ENCODE measurements at regions not wholly inside any gene's neighbourhood (a gene's known extent, or its start where the extent isn't known, plus 50 kb on each side); places are given as distances from the start of the nearest gene placed in this dataset.

- DNase-seq (ENCODE audit: low read depth, low spot score) (peak; percentile 51), FAIRE-seq (no peak), ATAC-seq (peak; percentile 92)
- Histone ChIP-seq H3K27ac (ENCODE audit: control insufficient read depth, insufficient read depth) (no peak overlapping the region), H3K4me2 (ENCODE audit: control insufficient read depth, insufficient read depth) (0 out of 2 replicates have a peak overlapping the region, but pooled peaks have one; percentile 35), H3K9me3 (replicated peaks; ENCODE audit: control insufficient read depth, insufficient read depth, low read length) (no peaks in the 10 kb centered on the region; the same call in 2 of the 3 replicates), H2AFZ (ENCODE audit: control insufficient read depth, low read depth, low read length) (no peak overlapping the region), H3K36me3 (ENCODE audit: control insufficient read depth in 2 of 2, insufficient read depth in 2 of 2, low read length in 1 of 2) (no peaks in the 10 kb centered on the region), H3K4me3 (no peak overlapping the region), H3K79me2 (ENCODE audit: control insufficient read depth, insufficient read depth, low read length) (no peaks in the 10 kb centered on the region), H3K9ac (ENCODE audit: control insufficient read depth, insufficient read depth, low read length) (no peak overlapping the region), H4K20me1 (ENCODE audit: control insufficient read depth, insufficient read depth) (no peaks in the 10 kb centered on the region), H3K4me1 (ENCODE audit: control insufficient read depth, insufficient read depth, low read length) (no peaks in the 10 kb centered on the region), H3K27me3 (replicated peaks in 1 of 2; ENCODE audit: control insufficient read depth in 2 of 2, insufficient read depth in 2 of 2, low read length in 1 of 2) (no peaks in the 10 kb centered on the region)
- ChIA-PET SMC1A (ENCODE audit: uncharacterized antibody, unreplicated experiment) (no interaction called here), POLR2A (no interaction called here), RAD21 (ENCODE audit: unreplicated experiment) (no interaction called here), CTCF (no interaction called here)
- WGBS (ENCODE audit: insufficient coverage, insufficient replicate concordance, low lambda C conversion rate, missing lambda C conversion rate) = 1% methylated on average over 3 of the region's 3 CpGs
- in situ Hi-C loops (cut with MboI) = no loop called here
- BruUV-seq (replicated peaks) = no TSS peak
- intact Hi-C loops (cut with micrococcal nuclease; ENCODE audit: unreplicated experiment) = no loop called here
- TF ChIP-seq MEF2A (IDR thresholded peaks at IDR 0.05; ENCODE audit: insufficient read depth, low read depth, low read length) (0 out of 2 replicates have a peak, but pooled peaks have one; percentile 27), POU2F2 (IDR thresholded peaks at IDR 0.05; ENCODE audit: borderline replicate concordance, low read depth, low read length) (peak; percentile 94), RAD51 (IDR thresholded peaks at IDR 0.05) (no peak), MAX (IDR thresholded peaks at IDR 0.05; ENCODE audit: low read depth, low read length) (no peak), NFYA (IDR thresholded peaks at IDR 0.05; ENCODE audit: borderline replicate concordance, low read depth, low read length) (no peak), MEF2B (IDR thresholded peaks at IDR 0.05; ENCODE audit: partially characterized antibody, poor library complexity, severe bottlenecking) (peak; percentile 96), MTA2 (IDR thresholded peaks at IDR 0.05; ENCODE audit: low read depth) (peak; percentile 59; the same call in 1 of the 2 replicates), RELA (IDR thresholded peaks at IDR 0.05; ENCODE audit: borderline replicate concordance, partially characterized antibody) (peak; percentile 76), CEBPZ (IDR thresholded peaks at IDR 0.05; ENCODE audit: low read depth, low read length) (no peak), BCL3 (IDR thresholded peaks at IDR 0.05; ENCODE audit: borderline replicate concordance, insufficient read depth, low read depth, low read length, poor library complexity, severe bottlenecking) (no peak), ATF7 (IDR thresholded peaks at IDR 0.05; ENCODE audit: low read depth) (0 out of 2 replicates have a peak, but pooled peaks have one; percentile 44), MYB (IDR thresholded peaks at IDR 0.05; ENCODE audit: borderline replicate concordance, low read depth, low read length) (no peak), RELB (IDR thresholded peaks at IDR 0.05; ENCODE audit: low read depth) (peak; percentile 51; the same call in 1 of the 2 replicates), BCLAF1 (IDR thresholded peaks at IDR 0.05) (no peak), IKZF2 (IDR thresholded peaks at IDR 0.05) (peak; percentile 28 to 62; a peak in 3 of 4 replicates)
Observed at GRCh38 chr1:219773775-219774174, 154.6 kb downstream of the SLC30A10 start.

All from GM12878 (cell line).